ENCODE measurements at regions not wholly inside any gene's neighbourhood (a gene's known extent, or its start where the extent isn't known, plus 50 kb on each side); places are given as distances from the start of the nearest gene placed in this dataset.

DNA sequence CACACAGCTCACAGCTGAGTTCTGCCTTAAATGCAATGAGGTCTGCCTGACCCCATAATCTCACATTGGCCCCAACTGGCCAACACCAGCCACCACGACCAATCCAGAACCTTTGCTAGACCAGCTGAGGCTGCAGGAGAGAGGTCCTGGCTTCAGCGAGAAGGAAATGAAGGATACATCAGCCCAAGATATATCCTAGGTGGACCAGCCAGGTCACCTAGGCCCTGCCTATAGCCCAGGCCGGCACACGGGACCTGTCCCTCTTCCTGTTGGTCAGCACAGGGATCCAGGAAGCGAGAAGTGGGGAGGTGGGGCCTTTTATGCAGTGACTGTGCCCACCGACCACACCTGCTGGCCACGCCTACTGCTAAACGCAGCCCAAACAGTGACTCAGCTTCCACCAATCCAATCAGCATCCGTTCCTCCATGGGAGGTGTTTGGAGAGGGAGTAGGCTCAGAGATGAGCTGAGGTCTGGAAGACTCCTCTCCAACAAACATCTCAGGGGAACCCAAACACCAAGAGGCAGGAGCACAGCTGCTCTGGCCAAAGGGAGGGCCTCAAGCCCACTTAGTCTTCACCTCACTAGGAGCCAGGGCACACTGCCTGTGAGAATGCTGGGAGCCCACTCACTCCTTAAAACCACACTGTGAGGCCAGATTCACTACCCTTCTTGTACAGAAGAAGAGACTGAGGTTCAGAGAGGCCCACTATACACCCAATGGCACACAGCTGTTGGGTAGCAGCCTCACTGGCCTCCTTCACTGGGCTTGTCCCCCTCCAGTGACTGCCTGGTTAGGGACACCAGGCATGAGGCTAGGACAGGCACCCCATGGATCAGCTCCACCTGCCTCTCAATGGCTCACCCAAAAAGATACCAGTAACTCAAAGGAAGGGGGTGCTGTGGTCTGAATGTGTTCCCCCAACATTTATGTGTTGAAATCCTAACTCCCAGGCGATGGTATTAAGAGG is 51.3 kb upstream of the PPP2R5C start:
- TF ChIP-seq, protein P1, sequence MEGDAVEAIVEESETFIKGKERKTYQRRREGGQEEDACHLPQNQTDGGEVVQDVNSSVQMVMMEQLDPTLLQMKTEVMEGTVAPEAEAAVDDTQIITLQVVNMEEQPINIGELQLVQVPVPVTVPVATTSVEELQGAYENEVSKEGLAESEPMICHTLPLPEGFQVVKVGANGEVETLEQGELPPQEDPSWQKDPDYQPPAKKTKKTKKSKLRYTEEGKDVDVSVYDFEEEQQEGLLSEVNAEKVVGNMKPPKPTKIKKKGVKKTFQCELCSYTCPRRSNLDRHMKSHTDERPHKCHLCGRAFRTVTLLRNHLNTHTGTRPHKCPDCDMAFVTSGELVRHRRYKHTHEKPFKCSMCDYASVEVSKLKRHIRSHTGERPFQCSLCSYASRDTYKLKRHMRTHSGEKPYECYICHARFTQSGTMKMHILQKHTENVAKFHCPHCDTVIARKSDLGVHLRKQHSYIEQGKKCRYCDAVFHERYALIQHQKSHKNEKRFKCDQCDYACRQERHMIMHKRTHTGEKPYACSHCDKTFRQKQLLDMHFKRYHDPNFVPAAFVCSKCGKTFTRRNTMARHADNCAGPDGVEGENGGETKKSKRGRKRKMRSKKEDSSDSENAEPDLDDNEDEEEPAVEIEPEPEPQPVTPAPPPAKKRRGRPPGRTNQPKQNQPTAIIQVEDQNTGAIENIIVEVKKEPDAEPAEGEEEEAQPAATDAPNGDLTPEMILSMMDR (IDR thresholded peaks at IDR 0.05; ENCODE audit: insufficient read depth, low read depth, low read length) = no peak
- TF ChIP-seq EZH2 (IDR thresholded peaks at IDR 0.05; ENCODE audit: insufficient read depth, low read length) = no peak

Data from astrocyte (in vitro differentiated cells and primary cell).